Panc1 (cell line): ENCODE measurements at regions not wholly inside any gene's neighbourhood (a gene's known extent, or its start where the extent isn't known, plus 50 kb on each side); places are given as distances from the start of the nearest gene placed in this dataset.

ENCODE experiments used
- POLR2AphosphoS5 ChIP-seq: IDR thresholded peaks from 2 replicates; pipeline ENCODE4 v1.6.1; 2012; ENCODE audit warnings: mild to moderate bottlenecking, low read depth, low read length, moderate library complexity
- TF ChIP-seq, protein P1 (sequence below): fragments of 450-650 bp; IDR thresholded peaks from 2 replicates; pipeline ENCODE4 v1.5.1; 2017; ENCODE audit warnings: mild to moderate bottlenecking

- TF ChIP-seq, protein P1, sequence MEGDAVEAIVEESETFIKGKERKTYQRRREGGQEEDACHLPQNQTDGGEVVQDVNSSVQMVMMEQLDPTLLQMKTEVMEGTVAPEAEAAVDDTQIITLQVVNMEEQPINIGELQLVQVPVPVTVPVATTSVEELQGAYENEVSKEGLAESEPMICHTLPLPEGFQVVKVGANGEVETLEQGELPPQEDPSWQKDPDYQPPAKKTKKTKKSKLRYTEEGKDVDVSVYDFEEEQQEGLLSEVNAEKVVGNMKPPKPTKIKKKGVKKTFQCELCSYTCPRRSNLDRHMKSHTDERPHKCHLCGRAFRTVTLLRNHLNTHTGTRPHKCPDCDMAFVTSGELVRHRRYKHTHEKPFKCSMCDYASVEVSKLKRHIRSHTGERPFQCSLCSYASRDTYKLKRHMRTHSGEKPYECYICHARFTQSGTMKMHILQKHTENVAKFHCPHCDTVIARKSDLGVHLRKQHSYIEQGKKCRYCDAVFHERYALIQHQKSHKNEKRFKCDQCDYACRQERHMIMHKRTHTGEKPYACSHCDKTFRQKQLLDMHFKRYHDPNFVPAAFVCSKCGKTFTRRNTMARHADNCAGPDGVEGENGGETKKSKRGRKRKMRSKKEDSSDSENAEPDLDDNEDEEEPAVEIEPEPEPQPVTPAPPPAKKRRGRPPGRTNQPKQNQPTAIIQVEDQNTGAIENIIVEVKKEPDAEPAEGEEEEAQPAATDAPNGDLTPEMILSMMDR, result no peak
- TF ChIP-seq POLR2AphosphoS5, result no peak
Measured at GRCh38 chr6:150723345-150723658, 123.6 kb downstream of the PLEKHG1 start.
